ENCODE measurements at regions not wholly inside any gene's neighbourhood (a gene's known extent, or its start where the extent isn't known, plus 50 kb on each side); places are given as distances from the start of the nearest gene placed in this dataset.
"Not testable (repeated sequence)": the region's sequence is repeated elsewhere in the genome, so short reads cannot be mapped to it uniquely, and the experiment has no call there.

- TF ChIP-seq Cebpa-rat (IDR thresholded peaks at IDR 0.05): no peak
- Histone ChIP-seq H3K4me1 (peaks cover 0 to 18% (median 5%) of the 10 kb centered on the region in 10 experiments; a peak in 8 of 20 replicates), H3K36me3 (no peaks in the 10 kb centered on the region), H3K27me3 (no peaks in the 10 kb centered on the region), H3K27ac (no peak overlapping the region), H3K4me3 (no peak overlapping the region), H3K9me3 (replicated peaks in 1 of 11) (no peaks in the 10 kb centered on the region), H3K4me2 (no peak overlapping the region), H3K9ac (no peak overlapping the region), H4K20me1 (no peaks in the 10 kb centered on the region)
Measured at GRCh38 chr6:87763276-87763675, 61.2 kb upstream of the AKIRIN2 start.

GRCh38 chr6:87762116-87762515 is 60.1 kb upstream of the AKIRIN2 start:
- TF ChIP-seq Cebpa-rat (IDR thresholded peaks at IDR 0.05): no peak
- Histone ChIP-seq H3K36me3 (no peaks in the 10 kb centered on the region), H3K27ac (no peak overlapping the region), H3K9ac (no peak overlapping the region), H3K27me3 (no peaks in the 10 kb centered on the region), H3K4me3 (no peak overlapping the region), H3K4me2 (no peak overlapping the region), H4K20me1 (no peaks in the 10 kb centered on the region), H3K4me1 (peaks cover 0 to 30% (median 11%) of the 10 kb centered on the region in 10 experiments; a peak in 13 of 20 replicates), H3K9me3 (replicated peaks in 1 of 11) (no peaks in the 10 kb centered on the region)

- Histone ChIP-seq H3K9me3 (replicated peaks in 1 of 11) (peaks cover 0 to 13% (median 0%) of the 10 kb centered on the region in 11 experiments; a peak in 7 of 22 replicates), H3K4me1 (peaks cover 0 to 58% (median 31%) of the 10 kb centered on the region in 10 experiments; a peak in 15 of 20 replicates), H3K36me3 (no peaks in the 10 kb centered on the region), H3K27ac (peak overlapping the region; percentile 46 to 90 (median 81); a peak in 21 of 22 replicates), H3K4me3 (no peak overlapping the region), H3K4me2 (peak overlapping the region in 7 of 11 experiments; percentile 25 to 62 (median 44); a peak in 10 of 22 replicates), H3K9ac (peak overlapping the region in 8 of 11 experiments; percentile 55 to 70 (median 67); a peak in 13 of 22 replicates), H4K20me1 (no peaks in the 10 kb centered on the region), H3K27me3 (no peaks in the 10 kb centered on the region)
- TF ChIP-seq Cebpa-rat (IDR thresholded peaks at IDR 0.05): no peak
Measured at GRCh38 chr6:87757792-87758191, 55.8 kb upstream of the AKIRIN2 start.

- H3K4me2 ChIP-seq: peak overlapping the region in 8 of 11 experiments; percentile 26 to 74 (median 56); a peak in 11 of 22 replicates
- H3K9ac ChIP-seq: peak overlapping the region in 9 of 11 experiments; percentile 41 to 72 (median 66); a peak in 15 of 22 replicates
- peak overlapping the region; percentile 46 to 90 (median 81); a peak in 20 of 22 replicates for H3K27ac ChIP-seq
- H3K4me3 ChIP-seq: no peak overlapping the region
- no peaks in the 10 kb centered on the region for H3K36me3 ChIP-seq
- peaks cover 0 to 62% (median 31%) of the 10 kb centered on the region in 10 experiments; a peak in 15 of 20 replicates for H3K4me1 ChIP-seq
- peaks cover 0 to 20% (median 0%) of the 10 kb centered on the region in 11 experiments; a peak in 8 of 22 replicates for H3K9me3 ChIP-seq (replicated peaks in 1 of 11)
- H3K27me3 ChIP-seq: no peaks in the 10 kb centered on the region
- TF ChIP-seq Cebpa-rat (IDR thresholded peaks at IDR 0.05): peak in 3 of 11 experiments; percentile 10 to 54 (median 50); a peak in 1 of 22 replicates
- H4K20me1 ChIP-seq: no peaks in the 10 kb centered on the region
Measured at GRCh38 chr6:87756858-87757257, 54.8 kb upstream of the AKIRIN2 start.

GRCh38 chr6:87755708-87756671 is 54.0 kb upstream of the AKIRIN2 start:
- no peaks in the 10 kb centered on the region for H3K36me3 ChIP-seq
- peaks cover 0 to 20% (median 0%) of the 10 kb centered on the region in 11 experiments; a peak in 8 of 22 replicates for H3K9me3 ChIP-seq (replicated peaks in 1 of 11)
- H4K20me1 ChIP-seq: no peaks in the 10 kb centered on the region
- TF ChIP-seq Cebpa-rat (IDR thresholded peaks at IDR 0.05): no peak
- H3K4me2 ChIP-seq: peak overlapping the region in 9 of 11 experiments; percentile 20 to 74 (median 56); a peak in 16 of 22 replicates
- H3K9ac ChIP-seq: peak overlapping the region in 9 of 11 experiments; percentile 27 to 72 (median 63); a peak in 13 of 22 replicates
- H3K27me3 ChIP-seq: no peaks in the 10 kb centered on the region
- H3K4me1 ChIP-seq: peaks cover 0 to 62% (median 31%) of the 10 kb centered on the region in 10 experiments; a peak in 15 of 20 replicates
- H3K27ac ChIP-seq: peak overlapping the region; percentile 46 to 90 (median 81); a peak in 20 of 22 replicates
- H3K4me3 ChIP-seq: no peak overlapping the region

- Histone ChIP-seq H3K27me3 (no peaks in the 10 kb centered on the region), H3K4me3 (no peak overlapping the region), H3K9me3 (replicated peaks in 1 of 11) (peaks cover 0 to 23% (median 0%) of the 10 kb centered on the region in 11 experiments; a peak in 9 of 22 replicates), H3K27ac (peak overlapping the region in 10 of 11 experiments; percentile 40 to 90 (median 82); a peak in 18 of 22 replicates), H3K9ac (peak overlapping the region in 2 of 11 experiments; percentile 44 to 48; a peak in 3 of 22 replicates), H3K36me3 (no peaks in the 10 kb centered on the region), H3K4me1 (peaks cover 0 to 57% (median 29%) of the 10 kb centered on the region in 10 experiments; a peak in 15 of 20 replicates), H4K20me1 (no peaks in the 10 kb centered on the region), H3K4me2 (peak overlapping the region in 7 of 11 experiments; percentile 32 to 74 (median 56); a peak in 12 of 22 replicates)
- no peak for TF ChIP-seq Cebpa-rat (IDR thresholded peaks at IDR 0.05)
Measured at GRCh38 chr6:87754828-87755227, 52.8 kb upstream of the AKIRIN2 start.

- Histone ChIP-seq H3K4me1 (peaks cover 0 to 47% (median 27%) of the 10 kb centered on the region in 10 experiments; a peak in 15 of 20 replicates), H3K27me3 (no peaks in the 10 kb centered on the region), H3K9ac (no peak overlapping the region), H3K36me3 (no peaks in the 10 kb centered on the region), H3K27ac (no peak overlapping the region), H3K9me3 (replicated peaks in 1 of 11) (peaks cover 0 to 24% (median 0%) of the 10 kb centered on the region in 11 experiments; a peak in 9 of 22 replicates), H3K4me2 (no peak overlapping the region), H3K4me3 (no peak overlapping the region), H4K20me1 (no peaks in the 10 kb centered on the region)
- no peak for TF ChIP-seq Cebpa-rat (IDR thresholded peaks at IDR 0.05)
Measured at GRCh38 chr6:87753131-87753685, 51.2 kb upstream of the AKIRIN2 start.

- peaks cover 0 to 24% (median 0%) of the 10 kb centered on the region in 11 experiments; a peak in 9 of 22 replicates for H3K9me3 ChIP-seq (replicated peaks in 1 of 11)
- H3K4me2 ChIP-seq, H3K27me3 ChIP-seq, H3K4me3 ChIP-seq, H3K9ac ChIP-seq, H3K27ac ChIP-seq, H4K20me1 ChIP-seq, H3K36me3 ChIP-seq: not testable (repeated sequence)
- peaks cover 0 to 47% (median 24%) of the 10 kb centered on the region in 10 experiments; a peak in 15 of 20 replicates for H3K4me1 ChIP-seq
Measured at GRCh38 chr6:87752503-87752902, 50.5 kb upstream of the AKIRIN2 start.
